HG03469 (cell line): ENCODE measurements at regions not wholly inside any gene's neighbourhood (a gene's known extent, or its start where the extent isn't known, plus 50 kb on each side); places are given as distances from the start of the nearest gene placed in this dataset.
"Not testable (repeated sequence)": the region's sequence is repeated elsewhere in the genome, so short reads cannot be mapped to it uniquely, and the experiment has no call there.

Experiments used
- ATAC-seq: cut with Tn5 transposase; IDR thresholded peaks from one replicate; pipeline ENCODE4 v1.9.1; 2021; ENCODE audit warnings: mild to moderate bottlenecking, moderate library complexity, moderate number of reproducible peaks; ENCODE audit not compliant: unreplicated experiment

- ATAC-seq = no peak
Measured at GRCh38 chr4:110837896-110838450, 215.1 kb upstream of the PITX2 start.

- no peak for ATAC-seq
Measured at GRCh38 chr4:110840221-110840654, 217.4 kb upstream of the PITX2 start.

- ATAC-seq = no peak
Measured at GRCh38 chr4:110848787-110849186, 225.9 kb upstream of the PITX2 start.

DNA sequence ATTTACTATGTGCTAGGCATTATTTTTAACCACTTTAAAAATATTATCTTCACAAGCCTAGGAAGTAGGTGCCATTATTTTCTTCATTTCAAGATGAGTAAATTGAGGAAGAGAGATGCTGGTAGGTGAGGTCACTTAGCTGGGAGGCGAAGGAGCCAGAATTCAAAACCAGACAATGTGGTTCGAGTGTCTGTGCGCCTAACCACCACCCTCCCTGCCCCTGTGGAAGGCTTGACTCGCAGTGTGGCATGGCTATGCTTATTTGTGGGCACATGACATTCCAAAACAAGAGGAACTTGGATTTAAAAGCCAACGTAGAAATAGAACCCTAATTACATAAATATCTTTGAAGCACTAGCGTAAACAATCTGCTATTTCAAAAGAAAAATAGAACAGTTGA is 226.6 kb upstream of the PITX2 start:
- ATAC-seq = no peak

- no peak for ATAC-seq
Measured at GRCh38 chr4:110850461-110851442, 227.9 kb upstream of the PITX2 start.

GRCh38 chr4:110851989-110852388 is 229.1 kb upstream of the PITX2 start:
- no peak for ATAC-seq

DNA sequence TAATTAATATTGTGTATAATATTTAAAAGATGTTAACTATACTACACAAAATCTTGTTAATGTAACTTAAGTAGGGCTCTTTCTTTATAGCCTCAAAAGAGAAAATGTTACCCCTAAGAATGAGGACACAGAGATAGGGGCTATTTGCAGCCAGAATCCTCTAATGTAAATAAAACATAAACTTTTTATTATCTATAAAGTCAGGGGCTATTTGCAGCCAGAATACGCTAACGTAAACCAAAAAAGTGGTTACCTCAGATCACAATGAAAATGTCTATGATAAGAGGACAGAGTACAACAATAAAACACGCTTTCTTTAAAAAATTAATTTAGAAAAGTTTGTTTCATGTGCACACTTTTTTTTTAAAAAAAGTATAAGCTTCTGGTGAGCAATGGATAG is 229.9 kb upstream of the PITX2 start:
- ATAC-seq = no peak

DNA sequence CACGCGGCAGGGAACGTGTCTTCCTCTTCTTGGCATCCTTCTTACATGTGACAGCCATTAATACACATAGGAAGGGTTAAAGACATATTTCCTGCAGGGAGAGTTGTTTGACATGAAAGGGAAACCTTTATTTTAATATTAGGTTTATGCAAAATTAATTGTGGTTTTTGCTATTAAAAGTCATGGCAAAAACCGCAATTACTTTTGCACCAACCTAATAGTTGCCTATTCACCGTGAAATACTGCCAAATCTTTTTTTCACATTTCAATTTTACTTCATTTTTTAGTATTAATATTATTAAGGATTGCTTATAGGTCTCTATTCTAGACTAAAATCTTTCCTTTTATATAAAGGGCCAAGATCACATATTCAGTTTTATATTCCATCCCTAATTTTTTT is 230.4 kb upstream of the PITX2 start:
- ATAC-seq = no peak

GRCh38 chr4:110854021-110854678 is 231.3 kb upstream of the PITX2 start:
- no peak for ATAC-seq

GRCh38 chr4:110860125-110860524 is 237.2 kb upstream of the PITX2 start:
- no peak for ATAC-seq

GRCh38 chr4:110860901-110861300 is 238.0 kb upstream of the PITX2 start:
- no peak for ATAC-seq

- ATAC-seq = no peak
Measured at GRCh38 chr4:110865611-110866259, 242.9 kb upstream of the PITX2 start.

DNA sequence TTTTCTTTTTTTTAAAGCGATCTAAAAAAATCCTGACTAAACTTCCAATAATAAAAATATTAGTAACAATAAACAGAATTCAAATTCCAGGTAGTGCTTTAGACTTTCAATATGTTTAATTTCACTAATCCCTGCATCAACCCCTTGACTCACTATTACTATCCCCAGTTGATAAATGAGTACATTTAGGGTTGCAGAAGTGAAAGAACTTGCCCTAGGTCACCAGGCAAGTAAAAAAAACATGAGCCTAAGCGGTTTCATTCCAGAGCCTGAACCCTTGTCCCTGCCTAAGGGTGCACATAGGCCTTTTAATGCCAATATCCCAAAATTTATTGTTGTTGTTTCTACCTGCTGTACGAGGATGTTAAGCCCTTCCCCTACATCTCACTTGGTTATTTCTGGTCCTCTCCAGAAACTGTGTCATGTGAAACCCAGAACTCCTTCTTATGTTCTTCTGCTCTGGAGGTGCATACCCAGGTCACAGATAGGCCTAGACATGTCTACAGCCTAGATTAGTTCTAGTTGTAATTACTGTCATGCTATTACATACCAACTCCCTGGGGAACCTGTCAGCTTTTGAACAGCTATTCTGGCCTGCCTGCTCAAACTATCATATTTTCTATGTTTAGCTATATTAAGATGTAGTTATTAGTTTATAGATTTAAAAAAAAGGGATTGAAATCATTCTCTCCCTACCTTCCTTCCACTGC is 244.5 kb upstream of the PITX2 start:
- ATAC-seq = peak; percentile 47

DNA sequence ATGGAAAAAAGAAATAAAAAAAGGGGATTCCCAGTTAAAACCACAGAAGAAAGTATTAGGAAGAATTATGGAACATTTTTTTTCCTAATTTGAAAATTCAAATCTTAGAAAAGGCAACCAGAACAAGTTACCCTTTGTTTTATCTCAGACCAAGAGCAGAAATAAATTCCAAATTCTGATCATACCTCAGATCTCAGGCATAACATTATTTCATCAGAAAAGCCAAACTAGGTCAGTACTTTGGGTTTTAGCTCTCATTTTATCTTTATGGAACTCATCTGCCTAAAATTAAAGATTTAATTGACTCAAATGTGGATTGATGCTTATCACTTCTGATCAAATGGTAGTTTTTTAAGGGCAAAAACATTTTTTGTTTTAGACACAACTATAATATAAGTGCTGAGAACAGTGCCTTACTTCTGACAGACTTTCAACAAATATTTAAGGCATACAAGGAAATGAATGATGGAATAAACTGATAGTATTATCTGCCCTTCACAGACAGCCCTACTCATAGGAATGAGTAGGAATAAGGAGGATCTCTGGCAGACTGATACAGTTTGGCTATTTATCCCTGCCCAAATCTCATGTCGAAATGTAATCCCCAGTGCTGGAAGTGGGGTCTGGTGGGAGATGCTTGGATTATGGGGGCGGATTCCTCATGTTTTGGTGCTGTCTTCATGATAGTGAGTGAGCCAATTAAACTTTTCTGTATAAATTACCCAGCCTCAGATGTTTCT is 245.3 kb upstream of the PITX2 start:
- no peak for ATAC-seq

- ATAC-seq = no peak
Measured at GRCh38 chr4:110869114-110869513, 246.2 kb upstream of the PITX2 start.

DNA sequence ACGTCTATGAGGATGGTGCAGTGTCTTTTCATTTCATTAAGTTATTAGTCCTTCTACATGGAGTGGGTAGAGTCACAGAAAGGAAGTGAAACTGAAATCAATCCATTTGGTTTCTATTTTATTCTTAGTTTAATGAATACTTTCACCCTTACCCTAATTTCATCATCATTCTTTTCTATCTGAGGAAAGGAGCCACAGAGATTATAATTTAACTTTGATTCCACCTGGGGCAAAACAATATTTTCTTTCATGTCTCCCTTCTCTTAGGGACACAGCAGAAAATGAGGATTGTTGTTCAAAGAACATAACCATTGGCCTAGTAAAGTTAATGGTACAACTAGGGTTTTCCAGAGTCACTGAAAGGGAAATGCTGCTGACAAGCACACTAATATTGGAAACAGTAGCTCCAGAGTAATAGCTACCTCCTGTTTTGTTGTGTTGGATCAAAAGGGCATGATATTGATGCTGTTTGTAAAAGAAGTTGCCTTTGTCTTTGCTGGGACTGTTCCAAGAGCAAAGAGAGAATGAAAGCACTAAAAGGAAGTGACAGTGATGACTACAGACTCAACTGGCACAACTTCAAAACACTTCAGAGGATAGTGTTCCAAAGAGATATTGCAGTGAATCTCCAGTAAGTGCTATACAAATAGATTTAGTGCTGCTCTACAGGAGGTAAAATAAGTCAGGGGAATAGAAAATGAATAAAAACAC is 247.1 kb upstream of the PITX2 start:
- peak; percentile 77 for ATAC-seq

DNA sequence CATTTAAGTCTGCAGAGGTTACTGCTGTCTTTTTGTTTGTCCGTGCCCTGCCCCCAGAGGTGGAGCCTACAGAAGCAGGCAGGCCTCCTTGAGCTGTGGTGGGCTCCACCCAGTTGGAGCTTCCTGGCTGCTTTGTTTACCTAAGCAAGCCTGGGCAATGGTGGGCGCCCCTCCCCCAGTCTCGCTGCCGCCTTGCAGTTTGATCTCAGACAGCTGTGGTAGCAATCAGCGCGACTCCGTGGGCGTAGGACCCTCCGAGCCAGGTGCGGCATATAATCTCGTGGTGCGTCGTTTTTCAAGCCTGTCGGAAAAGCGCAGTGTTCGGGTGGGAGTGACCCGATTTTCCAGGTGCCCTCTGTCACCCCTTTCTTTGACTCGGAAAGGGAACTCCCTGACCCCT is 253.3 kb upstream of the PITX2 start:
- not testable (repeated sequence) for ATAC-seq

GRCh38 chr4:110876866-110877265 is 254.0 kb upstream of the PITX2 start:
- ATAC-seq = no peak

GRCh38 chr4:110877778-110878370 is 255.0 kb upstream of the PITX2 start:
- ATAC-seq = no peak
